Erythroblast (primary cell): ENCODE measurements at regions not wholly inside any gene's neighbourhood (a gene's known extent, or its start where the extent isn't known, plus 50 kb on each side); places are given as distances from the start of the nearest gene placed in this dataset.

Experiments
- DNase-seq, 2 experiments: peaks; one replicate each; lab custom pipeline; 2025; lab: John Stamatoyannopoulos, UW
- GATA1 ChIP-seq: IDR thresholded peaks from 2 replicates; pipeline ENCODE4 v1.6.1; 2011; ENCODE audit warnings: low read depth, mild to moderate bottlenecking, control low read depth, low read length, moderate library complexity
- POLR2A ChIP-seq: IDR thresholded peaks from 2 replicates; pipeline ENCODE4 v1.6.1; 2011; ENCODE audit warnings: mild to moderate bottlenecking, low read length

DNA sequence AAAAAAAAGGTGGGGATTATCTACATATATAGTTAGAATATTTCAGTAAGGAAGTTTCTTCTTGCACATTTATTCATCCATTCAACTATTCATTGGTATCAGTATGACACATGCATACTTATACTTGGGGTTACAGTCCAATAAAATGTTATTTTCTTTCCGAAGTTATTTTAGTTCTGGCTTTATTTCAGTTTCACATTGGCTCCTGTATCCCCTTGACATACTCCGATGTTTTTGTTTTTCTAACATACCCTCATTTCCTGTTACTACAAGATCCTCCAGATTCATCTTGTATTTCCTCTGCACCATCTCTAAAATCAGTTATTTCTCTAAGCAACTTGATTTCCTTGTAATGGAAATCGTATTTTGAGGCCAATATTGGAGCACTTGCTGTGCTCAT lies 435.5 kb upstream of the MON1B start:
- TF ChIP-seq GATA1, result no peak
- TF ChIP-seq POLR2A, result no peak
- DNase-seq, result no peak

- DNase-seq, result no peak
- TF ChIP-seq GATA1, result no peak
- no peak for TF ChIP-seq POLR2A
Observed at GRCh38 chr16:76756423-76756822, 434.6 kb upstream of the MON1B start.

- DNase-seq, result no peak
- TF ChIP-seq POLR2A (no peak), GATA1 (no peak)
Observed at GRCh38 chr16:76756951-76757350, 434.0 kb upstream of the MON1B start.

DNA sequence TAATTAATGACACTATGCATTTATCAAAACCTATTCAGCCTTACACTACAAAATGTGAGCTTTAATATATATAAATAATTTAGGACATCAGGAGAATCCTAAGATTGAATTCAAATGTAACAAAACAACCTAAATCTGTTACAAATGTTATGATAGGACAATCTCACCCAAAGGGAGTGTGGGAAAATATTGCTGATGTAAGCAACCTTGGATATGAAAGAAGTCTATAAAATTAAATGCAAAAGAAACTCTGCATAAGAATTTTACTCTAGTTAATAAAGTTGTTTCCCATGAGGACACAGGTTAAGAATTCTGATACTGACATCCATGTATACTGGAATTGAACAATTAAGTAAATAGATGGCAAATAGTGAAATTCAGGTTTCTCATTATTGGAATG lies 424.5 kb upstream of the MON1B start:
- TF ChIP-seq POLR2A (no peak), GATA1 (no peak)
- no peak for DNase-seq

DNA sequence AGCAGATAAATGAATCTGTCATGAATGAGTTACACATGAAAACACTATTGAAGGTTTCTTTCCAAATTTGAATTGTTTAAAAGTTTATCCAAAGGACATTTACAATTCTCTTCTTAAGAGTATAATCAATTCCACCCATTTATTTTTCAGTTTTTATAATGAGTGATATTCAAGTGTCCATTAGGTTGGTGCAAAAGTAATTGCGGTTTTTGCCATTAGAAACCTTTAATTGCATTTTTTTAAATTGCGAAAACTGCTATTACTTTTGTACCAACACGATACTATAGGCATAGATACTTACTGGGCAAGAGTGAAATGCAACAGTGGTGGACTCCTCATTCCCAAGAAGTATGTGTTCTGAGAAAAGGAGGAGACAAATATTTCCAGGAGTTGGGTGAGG lies 422.7 kb upstream of the MON1B start:
- TF ChIP-seq GATA1 (no peak), POLR2A (no peak)
- no peak for DNase-seq

DNA sequence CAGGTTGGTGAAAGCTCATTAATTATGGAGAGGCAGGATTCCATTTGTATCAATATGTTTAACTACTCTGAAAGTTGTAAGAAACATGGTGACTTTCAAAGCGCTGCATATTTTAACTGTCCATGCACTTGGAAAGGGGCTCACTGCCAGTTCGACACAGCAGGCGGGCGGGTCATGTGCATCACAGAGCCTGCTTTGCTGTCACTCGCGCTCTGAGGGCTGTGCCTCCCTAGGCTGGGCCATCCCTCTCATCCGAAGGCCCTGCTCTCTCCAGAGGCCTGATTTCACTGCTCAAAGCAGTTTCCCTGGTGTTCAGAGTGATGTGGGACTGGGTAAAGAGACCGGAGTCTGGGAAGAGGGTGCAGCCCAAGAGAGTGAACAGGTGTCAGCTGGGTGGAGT lies 422.0 kb upstream of the MON1B start:
- DNase-seq, result no peak
- TF ChIP-seq GATA1, result no peak
- no peak for TF ChIP-seq POLR2A

GRCh38 chr16:76771216-76771615 lies 419.8 kb upstream of the MON1B start:
- no peak for DNase-seq
- TF ChIP-seq POLR2A, result no peak
- no peak for TF ChIP-seq GATA1

DNA sequence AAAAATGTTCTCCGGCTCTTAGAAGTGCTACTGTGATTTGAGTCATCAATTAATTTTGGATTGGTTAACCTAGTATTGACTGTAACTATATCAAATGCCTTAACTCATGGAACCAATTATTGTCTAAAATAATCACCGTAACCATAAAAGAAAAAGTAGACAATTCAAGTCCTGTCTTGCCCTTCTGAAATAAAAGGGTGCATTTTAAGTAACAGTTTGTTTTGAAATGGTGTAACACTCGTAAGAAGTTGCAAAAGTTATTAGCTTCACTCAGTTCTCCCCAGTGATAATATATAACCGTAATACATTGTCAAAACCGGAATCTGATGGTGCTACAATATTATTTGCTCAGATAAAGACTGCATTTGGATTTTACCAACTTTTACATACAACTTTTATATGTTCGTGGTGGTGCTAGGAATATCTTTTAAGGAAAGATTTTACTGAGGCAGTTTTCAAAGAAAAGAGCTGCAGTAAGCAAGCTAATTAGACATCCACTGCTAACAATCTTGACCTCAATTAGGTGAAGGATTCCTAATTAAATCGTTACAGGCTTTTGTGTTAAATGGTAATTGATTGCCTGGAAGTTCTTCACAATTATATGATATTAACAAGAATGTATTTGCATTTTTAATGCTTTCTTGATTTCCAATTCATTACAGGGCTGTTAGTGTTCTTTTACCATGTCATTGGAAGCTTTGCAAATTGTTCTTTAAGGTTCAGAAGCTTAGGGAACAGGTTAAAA lies 413.1 kb upstream of the MON1B start:
- TF ChIP-seq POLR2A (no peak), GATA1 (no peak)
- no peak for DNase-seq

GRCh38 chr16:76780556-76780955 lies 410.4 kb upstream of the MON1B start:
- DNase-seq, result no peak
- no peak for TF ChIP-seq POLR2A
- TF ChIP-seq GATA1, result no peak

DNA sequence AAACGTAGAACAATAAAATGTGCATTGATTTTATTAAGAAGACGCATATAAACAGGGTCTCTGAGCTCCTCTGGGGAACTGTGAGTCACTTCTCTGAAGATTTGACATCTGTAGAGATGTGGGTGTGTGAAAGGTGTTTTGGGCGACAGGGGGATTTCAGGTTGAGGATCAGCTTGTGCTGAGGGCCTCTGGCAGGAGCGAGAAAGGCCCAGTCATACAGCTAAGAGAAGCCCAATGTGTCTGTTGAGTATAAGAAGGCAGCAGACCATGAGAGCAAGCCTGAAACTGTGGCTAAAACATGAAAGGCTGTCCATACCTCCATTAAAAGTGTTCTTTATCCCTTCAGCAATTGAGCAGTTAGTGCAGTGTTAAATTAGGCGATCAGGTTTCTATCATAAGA lies 406.5 kb upstream of the MON1B start:
- no peak for DNase-seq
- TF ChIP-seq GATA1, result no peak
- TF ChIP-seq POLR2A, result no peak

GRCh38 chr16:76787394-76787793 lies 403.6 kb upstream of the MON1B start:
- TF ChIP-seq GATA1 (no peak), POLR2A (no peak)
- DNase-seq, result no peak

DNA sequence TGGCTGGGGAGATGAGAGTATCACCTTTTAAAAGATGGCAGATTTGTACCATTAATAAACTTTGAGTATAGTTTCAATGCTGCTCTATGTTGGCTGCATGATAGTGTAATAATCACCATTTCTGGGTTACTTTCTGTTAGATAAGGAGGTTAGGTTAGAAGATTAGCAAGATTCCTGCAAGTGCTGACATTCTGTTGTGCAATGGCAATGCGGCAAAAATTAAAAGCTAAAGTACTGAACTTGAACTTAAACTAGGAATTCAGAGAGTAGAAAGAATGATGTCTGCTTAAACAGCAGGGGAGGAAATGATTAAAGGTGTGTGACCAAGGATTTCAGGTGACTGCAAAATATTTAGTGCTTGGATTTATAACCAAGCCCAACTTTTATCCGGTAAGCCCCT lies 399.8 kb upstream of the MON1B start:
- TF ChIP-seq POLR2A (no peak), GATA1 (no peak)
- no peak for DNase-seq

DNA sequence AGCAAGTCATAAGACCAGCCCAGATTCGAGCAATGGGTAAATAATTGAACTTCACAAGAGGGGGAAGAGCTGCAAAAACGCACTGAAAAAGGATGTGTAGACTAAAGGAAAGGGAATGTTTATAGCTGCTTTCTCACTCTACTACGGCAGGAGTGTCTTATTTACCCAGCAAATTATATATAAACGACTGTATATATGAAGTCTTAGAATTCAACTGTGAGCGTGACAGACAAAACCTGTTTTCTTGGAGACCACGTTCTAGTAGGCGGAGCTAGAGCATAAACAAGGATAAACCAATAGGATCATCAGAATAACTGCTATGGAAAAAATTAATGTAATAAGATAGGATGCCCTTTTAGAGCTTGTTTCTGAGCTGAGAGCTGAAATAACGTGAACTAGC lies 394.6 kb upstream of the MON1B start:
- TF ChIP-seq POLR2A (no peak), GATA1 (no peak)
- no peak for DNase-seq

- DNase-seq, result no peak
- TF ChIP-seq GATA1, result no peak
- no peak for TF ChIP-seq POLR2A
Observed at GRCh38 chr16:76796978-76797377, 394.0 kb upstream of the MON1B start.

GRCh38 chr16:76797457-76797856 lies 393.5 kb upstream of the MON1B start:
- DNase-seq, result no peak
- TF ChIP-seq POLR2A (no peak), GATA1 (no peak)
